Heart left ventricle (tissue), 13 donors: ENCODE measurements at regions not wholly inside any gene's neighbourhood (a gene's known extent, or its start where the extent isn't known, plus 50 kb on each side); places are given as distances from the start of the nearest gene placed in this dataset.

Source experiments
- POLR2A ChIP-seq, 2 donors: fragments of 450-650 bp; IDR thresholded peaks; one replicate each; pipeline ENCODE4 v1.6.1; 2017; ENCODE audit warnings: antibody characterized with exemption in 2 of 2, mild to moderate bottlenecking in 2 of 2, moderate library complexity in 2 of 2
- TF ChIP-seq, protein P1 (sequence below), 12 donors: fragments of 200-600 bp; sonication (generic) in 4 of 12; IDR thresholded peaks; one replicate each; pipeline versions ENCODE4 v1.5.0 to v1.8.0; 2018 to 2022; ENCODE audit warnings: antibody characterized with exemption in 12 of 12, mild to moderate bottlenecking in 5 of 12
- donor health status: ischemic (EF 13 %, LVEDD 7.1; RV severe dilation, severe dysfunction).
- donor health status: DM: no; HTN: yes; CAD: no.
- donor health status: DM: no; HTN: no; CAD: no.
- donor health status: ischemic (EF 25% LVEDD 6.9; RV normal size, moderate dysfunction).
- donor health status: ischemic (EF 25% LVEDD 5.7; RV mildly dilated, moderate dysfunction).
- donor health status: ischemic (EF 35%, LVEDD 5.7; RV mildly dilated, moderate dysfunction).
- donor health status: nonischemic (EF 11% LVEDD 7.7; RV severe dilation, severe dysfunction).
- donor health status: DM: yes; HTN: yes; CAD: no.
- donor health status: PGD.
- donor health status: ischemic (EF 29% LVEDD 5.4; RV normal size, mild dysfunction).
- donor health status: nonischemic (EF 23%, LVEDD 6.1; RV moderate dilation, normal function).

DNA sequence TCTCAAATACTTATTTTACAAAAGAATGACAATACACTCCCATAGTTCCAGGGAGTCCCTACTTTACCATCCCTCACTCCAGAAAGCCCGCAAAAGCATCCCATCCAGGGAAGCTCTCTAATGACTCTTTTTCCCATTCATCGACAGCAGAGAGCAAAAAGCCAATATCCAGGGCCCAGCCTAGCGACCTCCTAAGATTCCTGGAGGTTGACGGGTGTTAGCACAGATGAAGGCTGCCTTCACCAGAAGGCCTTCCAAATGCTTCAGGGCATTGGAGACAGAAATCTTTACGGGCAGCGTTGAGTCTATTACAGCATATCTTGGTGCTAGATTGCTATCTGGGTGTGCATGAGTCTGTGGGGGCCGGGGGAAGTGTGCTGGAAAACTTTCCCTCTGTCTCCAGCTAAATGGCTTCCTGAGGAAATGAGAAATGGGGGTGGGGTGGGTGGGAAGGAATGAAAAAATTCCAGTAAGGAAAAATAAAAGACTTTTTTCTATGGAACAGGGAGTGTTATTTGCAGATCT is 136.6 kb downstream of the PROX1 start:
- TF ChIP-seq, protein P1, sequence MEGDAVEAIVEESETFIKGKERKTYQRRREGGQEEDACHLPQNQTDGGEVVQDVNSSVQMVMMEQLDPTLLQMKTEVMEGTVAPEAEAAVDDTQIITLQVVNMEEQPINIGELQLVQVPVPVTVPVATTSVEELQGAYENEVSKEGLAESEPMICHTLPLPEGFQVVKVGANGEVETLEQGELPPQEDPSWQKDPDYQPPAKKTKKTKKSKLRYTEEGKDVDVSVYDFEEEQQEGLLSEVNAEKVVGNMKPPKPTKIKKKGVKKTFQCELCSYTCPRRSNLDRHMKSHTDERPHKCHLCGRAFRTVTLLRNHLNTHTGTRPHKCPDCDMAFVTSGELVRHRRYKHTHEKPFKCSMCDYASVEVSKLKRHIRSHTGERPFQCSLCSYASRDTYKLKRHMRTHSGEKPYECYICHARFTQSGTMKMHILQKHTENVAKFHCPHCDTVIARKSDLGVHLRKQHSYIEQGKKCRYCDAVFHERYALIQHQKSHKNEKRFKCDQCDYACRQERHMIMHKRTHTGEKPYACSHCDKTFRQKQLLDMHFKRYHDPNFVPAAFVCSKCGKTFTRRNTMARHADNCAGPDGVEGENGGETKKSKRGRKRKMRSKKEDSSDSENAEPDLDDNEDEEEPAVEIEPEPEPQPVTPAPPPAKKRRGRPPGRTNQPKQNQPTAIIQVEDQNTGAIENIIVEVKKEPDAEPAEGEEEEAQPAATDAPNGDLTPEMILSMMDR (IDR thresholded peaks at IDR 0.05) = no peak
- TF ChIP-seq POLR2A (IDR thresholded peaks at IDR 0.05) = no peak
